ENCODE measurements at regions not wholly inside any gene's neighbourhood (a gene's known extent, or its start where the extent isn't known, plus 50 kb on each side); places are given as distances from the start of the nearest gene placed in this dataset.

DNA sequence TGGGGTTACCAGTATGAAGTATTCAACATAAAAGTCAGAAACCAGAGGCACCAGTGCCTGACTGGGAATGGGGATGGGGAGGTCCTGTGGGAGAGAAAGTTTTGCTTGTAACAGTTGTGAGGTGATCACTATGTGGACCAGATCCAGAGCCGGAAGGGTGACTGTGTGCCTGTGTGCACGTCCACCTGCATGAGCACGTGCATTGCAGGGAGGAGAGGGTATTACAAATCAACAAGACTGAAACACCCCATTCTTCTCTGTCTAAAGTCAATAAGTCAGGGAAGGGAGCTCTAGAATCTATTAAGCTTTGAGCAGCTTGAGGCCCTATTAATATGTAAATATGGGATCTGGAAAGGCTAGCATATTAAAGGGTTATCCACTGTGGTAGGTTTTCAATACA is 241.0 kb upstream of the ACVR2A start:
- TF ChIP-seq, protein P1, sequence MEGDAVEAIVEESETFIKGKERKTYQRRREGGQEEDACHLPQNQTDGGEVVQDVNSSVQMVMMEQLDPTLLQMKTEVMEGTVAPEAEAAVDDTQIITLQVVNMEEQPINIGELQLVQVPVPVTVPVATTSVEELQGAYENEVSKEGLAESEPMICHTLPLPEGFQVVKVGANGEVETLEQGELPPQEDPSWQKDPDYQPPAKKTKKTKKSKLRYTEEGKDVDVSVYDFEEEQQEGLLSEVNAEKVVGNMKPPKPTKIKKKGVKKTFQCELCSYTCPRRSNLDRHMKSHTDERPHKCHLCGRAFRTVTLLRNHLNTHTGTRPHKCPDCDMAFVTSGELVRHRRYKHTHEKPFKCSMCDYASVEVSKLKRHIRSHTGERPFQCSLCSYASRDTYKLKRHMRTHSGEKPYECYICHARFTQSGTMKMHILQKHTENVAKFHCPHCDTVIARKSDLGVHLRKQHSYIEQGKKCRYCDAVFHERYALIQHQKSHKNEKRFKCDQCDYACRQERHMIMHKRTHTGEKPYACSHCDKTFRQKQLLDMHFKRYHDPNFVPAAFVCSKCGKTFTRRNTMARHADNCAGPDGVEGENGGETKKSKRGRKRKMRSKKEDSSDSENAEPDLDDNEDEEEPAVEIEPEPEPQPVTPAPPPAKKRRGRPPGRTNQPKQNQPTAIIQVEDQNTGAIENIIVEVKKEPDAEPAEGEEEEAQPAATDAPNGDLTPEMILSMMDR (conservative IDR thresholded peaks at IDR 0.05 in 1 of 2, IDR thresholded peaks at IDR 0.05 in 1 of 2; ENCODE audit: low read depth in 1 of 2, low read length in 2 of 2): no peak
- no peak for TF ChIP-seq EZH2 (IDR thresholded peaks at IDR 0.05; ENCODE audit: low read length, missing control alignments)

Measured in fibroblast of lung (primary cell).